Suprapubic skin (tissue), 3 donors: ENCODE measurements at regions not wholly inside any gene's neighbourhood (a gene's known extent, or its start where the extent isn't known, plus 50 kb on each side); places are given as distances from the start of the nearest gene placed in this dataset.

ENCODE experiments used
- CTCF ChIP-seq, 2 donors: fragments of 200-600 bp in 1 of 2; fragments of 450-650 bp in 1 of 2; sonication (generic) in 1 of 2; IDR thresholded peaks; one replicate each; pipeline ENCODE4 v1.5.1; 2016 to 2019; ENCODE audit warnings: antibody characterized with exemption in 2 of 2, mild to moderate bottlenecking in 1 of 2, moderate library complexity in 1 of 2
- EP300 ChIP-seq: sonication (generic); formaldehyde crosslinking; IDR thresholded peaks from one replicate; pipeline ENCODE4 v1.6.1; 2017; ENCODE audit warnings: antibody characterized with exemption

GRCh38 chr2:236641051-236641726 is 71.6 kb downstream of the ACKR3 start:
- TF ChIP-seq CTCF (IDR thresholded peaks at IDR 0.05), result no peak
- TF ChIP-seq EP300, result no peak
